NOMO-1 (cell line): ENCODE measurements at regions not wholly inside any gene's neighbourhood (a gene's known extent, or its start where the extent isn't known, plus 50 kb on each side); places are given as distances from the start of the nearest gene placed in this dataset.

Source experiments
- DNase-seq, 2 experiments: peaks; one replicate each; lab custom pipeline; 2025; ENCODE audit not compliant: unreplicated experiment in 2 of 2; lab: John Stamatoyannopoulos, UW

- DNase-seq = no peak
These were observed 402.9 kb downstream of the ZSWIM6 start for GRCh38 chr5:61734966-61735365.

- DNase-seq = no peak
These were observed 403.5 kb downstream of the ZSWIM6 start for GRCh38 chr5:61735531-61735930.

GRCh38 chr5:61735995-61736394 lies 403.9 kb downstream of the ZSWIM6 start:
- DNase-seq = no peak

- DNase-seq = no peak
These were observed 405.4 kb downstream of the ZSWIM6 start for GRCh38 chr5:61737301-61737963.

- no peak for DNase-seq
These were observed 405.9 kb downstream of the ZSWIM6 start for GRCh38 chr5:61737964-61738340.

GRCh38 chr5:61738446-61738845 lies 406.4 kb downstream of the ZSWIM6 start:
- no peak for DNase-seq

- no peak for DNase-seq
These were observed 412.9 kb downstream of the ZSWIM6 start for GRCh38 chr5:61744690-61745619.

- no peak for DNase-seq
These were observed 414.9 kb downstream of the ZSWIM6 start for GRCh38 chr5:61746831-61747575.

GRCh38 chr5:61748121-61748520 lies 416.1 kb downstream of the ZSWIM6 start:
- no peak for DNase-seq

- DNase-seq = no peak
These were observed 416.6 kb downstream of the ZSWIM6 start for GRCh38 chr5:61748651-61749050.

GRCh38 chr5:61752588-61752987 lies 420.5 kb downstream of the ZSWIM6 start:
- no peak for DNase-seq

- DNase-seq = no peak
These were observed 422.7 kb downstream of the ZSWIM6 start for GRCh38 chr5:61754792-61755191.

GRCh38 chr5:61755726-61756222 lies 423.7 kb downstream of the ZSWIM6 start:
- DNase-seq = no peak

GRCh38 chr5:61758711-61759110 lies 426.7 kb downstream of the ZSWIM6 start:
- DNase-seq = no peak

GRCh38 chr5:61765471-61765870 lies 433.4 kb downstream of the ZSWIM6 start:
- DNase-seq = no peak

- DNase-seq = no peak
These were observed 434.1 kb downstream of the ZSWIM6 start for GRCh38 chr5:61766141-61766540.

- no peak for DNase-seq
These were observed 435.4 kb downstream of the ZSWIM6 start for GRCh38 chr5:61767231-61768080.

GRCh38 chr5:61768692-61769281 lies 436.7 kb downstream of the ZSWIM6 start:
- no peak for DNase-seq

GRCh38 chr5:61771062-61771461 lies 439.0 kb downstream of the ZSWIM6 start:
- DNase-seq = no peak

GRCh38 chr5:61771808-61772207 lies 439.8 kb downstream of the ZSWIM6 start:
- DNase-seq = no peak
